ENCODE measurements at regions not wholly inside any gene's neighbourhood (a gene's known extent, or its start where the extent isn't known, plus 50 kb on each side); places are given as distances from the start of the nearest gene placed in this dataset.

GRCh38 chr3:22117091-22117490, 366.1 kb upstream of the ZNF385D start:
- no peak overlapping the region for H3K4me3 ChIP-seq (ENCODE audit: low read depth, low read length, poor library complexity, severe bottlenecking)
- no peak overlapping the region for H3K4me2 ChIP-seq (ENCODE audit: low read length)
- H3K9me3 ChIP-seq (ENCODE audit: low read length): no peaks in the 10 kb centered on the region
- no peaks in the 10 kb centered on the region for H3K79me2 ChIP-seq (ENCODE audit: insufficient read depth, low read length)
- no peaks in the 10 kb centered on the region for H3K9me2 ChIP-seq (ENCODE audit: low read depth, low read length)
- no peaks in the 10 kb centered on the region for H3K27me3 ChIP-seq (ENCODE audit: insufficient read depth, low read length)
- H3K9ac ChIP-seq (ENCODE audit: low read length): no peak overlapping the region
- no peak for TF ChIP-seq EZH2 (IDR thresholded peaks at IDR 0.05; ENCODE audit: borderline replicate concordance, low read length)
- TF ChIP-seq, protein P1, sequence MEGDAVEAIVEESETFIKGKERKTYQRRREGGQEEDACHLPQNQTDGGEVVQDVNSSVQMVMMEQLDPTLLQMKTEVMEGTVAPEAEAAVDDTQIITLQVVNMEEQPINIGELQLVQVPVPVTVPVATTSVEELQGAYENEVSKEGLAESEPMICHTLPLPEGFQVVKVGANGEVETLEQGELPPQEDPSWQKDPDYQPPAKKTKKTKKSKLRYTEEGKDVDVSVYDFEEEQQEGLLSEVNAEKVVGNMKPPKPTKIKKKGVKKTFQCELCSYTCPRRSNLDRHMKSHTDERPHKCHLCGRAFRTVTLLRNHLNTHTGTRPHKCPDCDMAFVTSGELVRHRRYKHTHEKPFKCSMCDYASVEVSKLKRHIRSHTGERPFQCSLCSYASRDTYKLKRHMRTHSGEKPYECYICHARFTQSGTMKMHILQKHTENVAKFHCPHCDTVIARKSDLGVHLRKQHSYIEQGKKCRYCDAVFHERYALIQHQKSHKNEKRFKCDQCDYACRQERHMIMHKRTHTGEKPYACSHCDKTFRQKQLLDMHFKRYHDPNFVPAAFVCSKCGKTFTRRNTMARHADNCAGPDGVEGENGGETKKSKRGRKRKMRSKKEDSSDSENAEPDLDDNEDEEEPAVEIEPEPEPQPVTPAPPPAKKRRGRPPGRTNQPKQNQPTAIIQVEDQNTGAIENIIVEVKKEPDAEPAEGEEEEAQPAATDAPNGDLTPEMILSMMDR (IDR thresholded peaks at IDR 0.05; ENCODE audit: low read length): no peak
- no peaks in the 10 kb centered on the region for H4K20me1 ChIP-seq (ENCODE audit: insufficient read depth, low read length)
- H3K36me3 ChIP-seq (ENCODE audit: insufficient read depth, low read length): no peaks in the 10 kb centered on the region
- no peaks in the 10 kb centered on the region for H3K4me1 ChIP-seq (ENCODE audit: insufficient read depth, low read length, severe bottlenecking)
- H3K27ac ChIP-seq (ENCODE audit: low read depth, low read length, poor library complexity, severe bottlenecking): no peak overlapping the region
- no peak overlapping the region for H2AFZ ChIP-seq (ENCODE audit: low read length)
- no peaks in the 10 kb centered on the region for H3F3A ChIP-seq (ENCODE audit: insufficient read depth, low read length)

- no peak overlapping the region for H3K9ac ChIP-seq (ENCODE audit: low read length)
- no peaks in the 10 kb centered on the region for H3K9me2 ChIP-seq (ENCODE audit: low read depth, low read length)
- no peaks in the 10 kb centered on the region for H4K20me1 ChIP-seq (ENCODE audit: insufficient read depth, low read length)
- H2AFZ ChIP-seq (ENCODE audit: low read length): no peak overlapping the region
- H3K4me3 ChIP-seq (ENCODE audit: low read depth, low read length, poor library complexity, severe bottlenecking): no peak overlapping the region
- H3K27ac ChIP-seq (ENCODE audit: low read depth, low read length, poor library complexity, severe bottlenecking): no peak overlapping the region
- H3K4me2 ChIP-seq (ENCODE audit: low read length): no peak overlapping the region
- no peaks in the 10 kb centered on the region for H3K9me3 ChIP-seq (ENCODE audit: low read length)
- H3K36me3 ChIP-seq (ENCODE audit: insufficient read depth, low read length): no peaks in the 10 kb centered on the region
- no peaks in the 10 kb centered on the region for H3F3A ChIP-seq (ENCODE audit: insufficient read depth, low read length)
- H3K79me2 ChIP-seq (ENCODE audit: insufficient read depth, low read length): no peaks in the 10 kb centered on the region
- no peaks in the 10 kb centered on the region for H3K4me1 ChIP-seq (ENCODE audit: insufficient read depth, low read length, severe bottlenecking)
- H3K27me3 ChIP-seq (ENCODE audit: insufficient read depth, low read length): no peaks in the 10 kb centered on the region
- no peak for TF ChIP-seq EZH2 (IDR thresholded peaks at IDR 0.05; ENCODE audit: borderline replicate concordance, low read length)
- TF ChIP-seq, protein P1 (IDR thresholded peaks at IDR 0.05; ENCODE audit: low read length): peak; percentile 54; the same call in 1 of the 2 replicates
Measured at GRCh38 chr3:22117751-22118346, 366.8 kb upstream of the ZNF385D start.

- TF ChIP-seq EZH2 (IDR thresholded peaks at IDR 0.05; ENCODE audit: borderline replicate concordance, low read length): no peak
- H3K4me3 ChIP-seq (ENCODE audit: low read depth, low read length, poor library complexity, severe bottlenecking): no peak overlapping the region
- no peaks in the 10 kb centered on the region for H3K79me2 ChIP-seq (ENCODE audit: insufficient read depth, low read length)
- no peaks in the 10 kb centered on the region for H3K4me1 ChIP-seq (ENCODE audit: insufficient read depth, low read length, severe bottlenecking)
- no peaks in the 10 kb centered on the region for H3K9me2 ChIP-seq (ENCODE audit: low read depth, low read length)
- no peaks in the 10 kb centered on the region for H3K27me3 ChIP-seq (ENCODE audit: insufficient read depth, low read length)
- H2AFZ ChIP-seq (ENCODE audit: low read length): no peak overlapping the region
- no peaks in the 10 kb centered on the region for H4K20me1 ChIP-seq (ENCODE audit: insufficient read depth, low read length)
- no peaks in the 10 kb centered on the region for H3F3A ChIP-seq (ENCODE audit: insufficient read depth, low read length)
- no peaks in the 10 kb centered on the region for H3K36me3 ChIP-seq (ENCODE audit: insufficient read depth, low read length)
- H3K27ac ChIP-seq (ENCODE audit: low read depth, low read length, poor library complexity, severe bottlenecking): no peak overlapping the region
- no peak overlapping the region for H3K4me2 ChIP-seq (ENCODE audit: low read length)
- H3K9ac ChIP-seq (ENCODE audit: low read length): no peak overlapping the region
- H3K9me3 ChIP-seq (ENCODE audit: low read length): no peaks in the 10 kb centered on the region
Measured at GRCh38 chr3:22118542-22118941, 367.5 kb upstream of the ZNF385D start.

DNA sequence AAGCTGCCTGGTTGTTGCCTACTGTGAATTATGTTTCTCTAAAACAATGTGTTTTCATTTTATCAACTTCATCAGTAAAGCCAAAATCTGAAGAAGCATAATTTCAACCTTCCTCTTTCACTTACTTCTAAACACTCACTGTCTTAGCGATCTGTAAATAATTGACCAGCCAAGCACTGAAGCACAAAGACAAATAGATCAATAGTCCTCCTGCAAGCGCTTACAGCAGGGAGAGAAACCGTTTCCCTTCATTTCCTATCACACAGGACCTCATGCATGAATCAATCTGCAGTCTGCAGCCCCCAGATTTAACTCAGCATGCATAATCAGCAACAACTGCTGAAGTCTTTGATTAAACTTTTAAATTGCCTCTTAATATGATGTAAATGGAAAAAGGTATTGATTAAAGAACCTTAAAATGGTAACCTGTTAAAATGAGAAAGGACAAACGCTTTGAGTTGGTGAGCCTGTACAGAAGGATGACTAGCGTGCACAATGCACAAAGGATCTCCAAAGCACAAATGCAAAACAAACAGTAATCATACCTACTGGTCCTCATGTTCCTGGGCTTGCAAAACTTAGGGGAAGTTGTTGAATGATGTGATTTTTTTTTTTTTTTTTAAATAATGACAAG, 370.2 kb upstream of the ZNF385D start:
- Histone ChIP-seq H3K27me3 (ENCODE audit: insufficient read depth, low read length) (no peaks in the 10 kb centered on the region), H3K36me3 (ENCODE audit: insufficient read depth, low read length) (no peaks in the 10 kb centered on the region), H3K9me3 (ENCODE audit: low read length) (no peaks in the 10 kb centered on the region), H3K27ac (ENCODE audit: low read depth, low read length, poor library complexity, severe bottlenecking) (no peak overlapping the region), H3F3A (ENCODE audit: insufficient read depth, low read length) (no peaks in the 10 kb centered on the region), H3K4me3 (ENCODE audit: low read depth, low read length, poor library complexity, severe bottlenecking) (no peak overlapping the region), H3K9me2 (ENCODE audit: low read depth, low read length) (no peaks in the 10 kb centered on the region), H2AFZ (ENCODE audit: low read length) (no peak overlapping the region), H3K79me2 (ENCODE audit: insufficient read depth, low read length) (no peaks in the 10 kb centered on the region), H3K4me1 (ENCODE audit: insufficient read depth, low read length, severe bottlenecking) (no peaks in the 10 kb centered on the region), H3K9ac (ENCODE audit: low read length) (no peak overlapping the region), H4K20me1 (ENCODE audit: insufficient read depth, low read length) (no peaks in the 10 kb centered on the region), H3K4me2 (ENCODE audit: low read length) (no peak overlapping the region)
- no peak for TF ChIP-seq EZH2 (IDR thresholded peaks at IDR 0.05; ENCODE audit: borderline replicate concordance, low read length)
- TF ChIP-seq, protein P1 (IDR thresholded peaks at IDR 0.05; ENCODE audit: low read length): no peak
